Activated CD4-positive, alpha-beta T cell treated with anti-CD3 and anti-CD28 coated beads for 4 hours (primary cell): ENCODE measurements at regions not wholly inside any gene's neighbourhood (a gene's known extent, or its start where the extent isn't known, plus 50 kb on each side); places are given as distances from the start of the nearest gene placed in this dataset.
"Not testable (repeated sequence)": the region's sequence is repeated elsewhere in the genome, so short reads cannot be mapped to it uniquely, and the experiment has no call there.

ENCODE experiments used
- DNase-seq, 2 donors: peaks; one replicate each; pipeline ENCODE4 v3.0.0-alpha.2; 2020

GRCh38 chr10:131041441-131041840, 270.1 kb downstream of the TCERG1L start:
- no peak for DNase-seq

- not testable (repeated sequence) for DNase-seq
Measured at GRCh38 chr10:131042015-131042414, 269.5 kb downstream of the TCERG1L start.
